Aorta (tissue), 5 donors: ENCODE measurements at regions not wholly inside any gene's neighbourhood (a gene's known extent, or its start where the extent isn't known, plus 50 kb on each side); places are given as distances from the start of the nearest gene placed in this dataset.

Experiments used
- ATAC-seq: fragments of 200-7000 bp; cut with Tn5 transposase; one replicate; pipeline ENCODE4 v1.9.1; 2022; ENCODE audit warnings: moderate library complexity; ENCODE audit not compliant: low FRiP score
- DNase-seq, 2 donors: peaks; one replicate each; pipeline ENCODE4 v3.0.0-alpha.2; 2020
- H3K27ac ChIP-seq, 2 donors: one replicate each; pipeline ENCODE4 v1.5.1; 2013; ENCODE audit warnings: low read length in 2 of 2, mild to moderate bottlenecking in 2 of 2, moderate library complexity in 2 of 2, control low read depth in 1 of 2, inconsistent platforms in 1 of 2, low read depth in 1 of 2
- H3K27me3 ChIP-seq, 2 donors: one replicate each; pipeline ENCODE4 v1.6.1; 2013; ENCODE audit warnings: control low read depth in 1 of 2, low read length in 1 of 2, mild to moderate bottlenecking in 1 of 2, moderate library complexity in 1 of 2; ENCODE audit not compliant: insufficient read depth in 2 of 2, control insufficient read depth in 1 of 2
- H3K36me3 ChIP-seq, 2 donors: one replicate each; pipeline ENCODE4 v1.6.1; 2013; ENCODE audit warnings: control low read depth in 1 of 2, low read length in 1 of 2, mild to moderate bottlenecking in 1 of 2; ENCODE audit not compliant: insufficient read depth in 2 of 2, control insufficient read depth in 1 of 2
- H3K4me1 ChIP-seq, 2 donors: one replicate each; pipeline ENCODE4 v1.6.1; 2013; ENCODE audit warnings: low read length in 2 of 2, control low read depth in 1 of 2, mild to moderate bottlenecking in 1 of 2, moderate library complexity in 1 of 2; ENCODE audit not compliant: insufficient read depth in 2 of 2, control insufficient read depth in 1 of 2
- H3K4me3 ChIP-seq, 2 donors: one replicate each; pipeline ENCODE4 v1.5.1; 2013; ENCODE audit warnings: low read length in 2 of 2, control low read depth in 1 of 2, mild to moderate bottlenecking in 1 of 2
- H3K9me3 ChIP-seq: one replicate; pipeline ENCODE4 v1.6.1; 2013; ENCODE audit warnings: mild to moderate bottlenecking, low read length; ENCODE audit not compliant: control insufficient read depth
- WGBS, 2 donors: extraction: QIAGEN DNeasy Blood & Tissue Kit; methylation state at CpG; one replicate each; pipeline ENCODE4 v1.1.7; 2013; 5-methylcytosine and 5-hydroxymethylcytosine counted together
- intact Hi-C, 2 donors: fragments of 100-400 bp; cut with DNase I; formaldehyde crosslinking; loops; one replicate each; pipeline versions ENCODE4 v1.14.2 to v1.15.0; 2022
- donor health status: healthy with polysubstance abuse.
- donor health status: Bipolar disorder and iron deficiency.
- donor health status: DM: no; HTN: no; CAD: no.
- donor health status: DM: no; HTN: no; CAD: no.
- donor health status: DM: yes; HTN: yes; CAD: no.

DNA sequence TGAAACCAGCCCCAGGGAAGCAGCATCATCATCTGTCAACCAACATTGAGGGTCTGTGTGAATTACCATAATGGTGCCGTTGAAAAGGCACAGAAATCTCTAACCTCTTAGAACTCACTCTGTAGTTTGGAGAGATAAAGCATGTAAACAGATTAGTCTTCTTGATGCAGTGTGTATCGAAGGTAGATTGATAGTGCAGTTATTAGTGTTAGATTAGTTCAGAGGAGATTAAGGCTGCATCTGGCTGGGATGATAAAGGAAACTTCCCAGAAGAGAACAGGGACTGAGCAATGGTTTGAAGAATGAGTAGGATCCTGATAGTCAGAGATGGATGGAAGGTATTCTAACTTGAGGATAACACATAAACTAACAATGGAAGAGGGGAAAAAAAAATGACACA lies 651.5 kb downstream of the TLE1 start:
- no peak overlapping the region for H3K27ac ChIP-seq
- H3K4me1 ChIP-seq, result no peaks in the 10 kb centered on the region
- ATAC-seq (no peak), DNase-seq (no peak)
- no peaks in the 10 kb centered on the region for H3K27me3 ChIP-seq
- H3K36me3 ChIP-seq, result no peaks in the 10 kb centered on the region
- intact Hi-C loops, result no loop called here
- 78 to 86% methylated on average over 2 of the region's 2 CpGs for WGBS, 2 donors
- no peaks in the 10 kb centered on the region for H3K9me3 ChIP-seq
- no peak overlapping the region for H3K4me3 ChIP-seq

DNA sequence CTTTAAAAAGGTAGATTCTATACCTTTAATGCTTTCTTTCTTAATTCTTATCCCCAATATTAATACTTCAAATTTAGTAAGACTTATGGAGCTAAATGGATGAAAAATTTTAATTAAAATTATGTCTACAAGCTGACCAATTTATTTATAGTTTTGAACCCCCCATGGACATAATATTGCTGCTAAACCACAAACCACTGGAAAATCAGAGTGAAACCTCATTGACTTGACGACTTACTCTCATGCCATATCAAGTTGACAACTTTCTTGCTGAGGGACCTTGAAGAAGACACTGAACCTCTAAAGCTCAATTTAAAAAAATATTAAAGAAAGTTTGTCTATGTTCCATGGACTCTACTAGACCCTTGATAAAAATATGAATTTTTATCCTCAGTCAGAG lies 653.7 kb downstream of the TLE1 start:
- no peak overlapping the region for H3K4me3 ChIP-seq
- H3K27me3 ChIP-seq, result no peaks in the 10 kb centered on the region
- no peaks in the 10 kb centered on the region for H3K36me3 ChIP-seq
- WGBS, 2 donors, result 96 to 97% methylated on average over 1 of the region's 1 CpG
- intact Hi-C loops, result no loop called here
- ATAC-seq (no peak), DNase-seq (no peak)
- H3K4me1 ChIP-seq, result no peaks in the 10 kb centered on the region
- H3K27ac ChIP-seq, result no peak overlapping the region
- no peaks in the 10 kb centered on the region for H3K9me3 ChIP-seq

- ATAC-seq (no peak), DNase-seq (no peak)
- Histone ChIP-seq H3K27ac (no peak overlapping the region), H3K36me3 (no peaks in the 10 kb centered on the region), H3K4me1 (no peaks in the 10 kb centered on the region), H3K9me3 (no peaks in the 10 kb centered on the region), H3K4me3 (no peak overlapping the region), H3K27me3 (no peaks in the 10 kb centered on the region)
- intact Hi-C loops, result no loop called here
- WGBS, 2 donors, result 37 to 49% methylated on average over 4 of the region's 4 CpGs
These were observed 654.2 kb downstream of the TLE1 start for GRCh38 chr9:81035171-81035570.

DNA sequence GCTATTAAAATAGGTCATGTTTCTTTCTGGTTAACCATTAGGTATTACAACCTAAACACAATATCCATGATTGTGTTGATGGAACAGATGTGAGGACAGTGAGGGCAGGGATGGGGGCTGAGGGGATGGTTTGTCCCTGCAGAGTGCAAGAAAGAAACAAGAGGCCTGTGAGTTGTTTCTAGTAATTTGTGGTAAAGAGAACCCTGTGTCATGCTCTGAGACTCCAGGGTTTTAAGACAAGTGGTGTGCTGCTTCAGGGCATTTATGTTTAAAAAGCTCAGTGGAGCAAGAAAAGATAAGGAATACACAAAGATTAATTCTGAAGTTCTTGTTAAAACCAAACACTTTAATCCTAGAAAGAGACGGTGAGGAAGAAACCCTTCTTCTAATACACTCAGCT lies 656.5 kb downstream of the TLE1 start:
- intact Hi-C loops, result no loop called here
- H3K27me3 ChIP-seq, result no peaks in the 10 kb centered on the region
- H3K4me1 ChIP-seq, result no peaks in the 10 kb centered on the region
- no peaks in the 10 kb centered on the region for H3K9me3 ChIP-seq
- H3K27ac ChIP-seq, result no peak overlapping the region
- 37 to 44% methylated on average over 1 of the region's 1 CpG for WGBS, 2 donors
- no peak overlapping the region for H3K4me3 ChIP-seq
- ATAC-seq, result no peak
- H3K36me3 ChIP-seq, result no peaks in the 10 kb centered on the region
- DNase-seq, result no peak

- Histone ChIP-seq H3K27me3 (no peaks in the 10 kb centered on the region), H3K27ac (no peak overlapping the region), H3K4me1 (no peaks in the 10 kb centered on the region), H3K4me3 (no peak overlapping the region), H3K36me3 (no peaks in the 10 kb centered on the region), H3K9me3 (no peaks in the 10 kb centered on the region)
- intact Hi-C loops, result no loop called here
- DNase-seq (peak; percentile 54 to 79), ATAC-seq (peak; percentile 57)
- 13 to 15% methylated on average over 2 of the region's 2 CpGs for WGBS, 2 donors
These were observed 657.2 kb downstream of the TLE1 start for GRCh38 chr9:81032030-81032572.

DNA sequence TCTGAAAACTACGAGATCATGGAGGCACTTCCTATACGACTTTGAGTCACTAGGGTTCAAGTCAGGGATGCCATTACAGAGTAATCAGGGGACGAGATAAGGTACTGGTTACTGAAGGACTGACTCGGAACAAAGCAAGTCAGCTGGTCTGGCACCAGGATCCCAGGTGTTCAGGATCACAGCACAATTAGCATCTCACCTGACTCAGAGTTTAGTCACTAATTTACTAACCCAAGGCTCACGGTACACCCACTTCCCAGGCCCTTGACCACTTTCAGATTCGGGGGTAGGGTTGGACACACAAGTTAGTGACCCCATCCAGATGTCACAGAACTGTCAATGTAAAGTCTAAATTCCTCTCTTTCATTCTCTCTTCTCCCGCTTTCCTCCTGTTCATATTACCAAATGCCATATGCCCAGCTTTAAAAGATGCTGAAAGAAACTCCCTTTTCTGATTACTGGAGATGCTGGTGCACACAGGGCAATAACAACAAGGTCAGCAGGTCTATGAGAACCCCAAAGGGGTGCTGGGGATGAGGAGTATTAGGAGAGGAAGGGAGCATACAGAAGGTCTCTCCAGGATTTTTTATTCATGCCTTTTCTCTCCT lies 657.8 kb downstream of the TLE1 start:
- Histone ChIP-seq H3K27me3 (no peaks in the 10 kb centered on the region), H3K9me3 (no peaks in the 10 kb centered on the region), H3K27ac (no peak overlapping the region), H3K4me1 (no peaks in the 10 kb centered on the region), H3K4me3 (no peak overlapping the region), H3K36me3 (no peaks in the 10 kb centered on the region)
- intact Hi-C loops, result no loop called here
- WGBS, 2 donors, result 95 to 96% methylated on average over 7 of the region's 7 CpGs
- DNase-seq (no peak), ATAC-seq (no peak)

DNA sequence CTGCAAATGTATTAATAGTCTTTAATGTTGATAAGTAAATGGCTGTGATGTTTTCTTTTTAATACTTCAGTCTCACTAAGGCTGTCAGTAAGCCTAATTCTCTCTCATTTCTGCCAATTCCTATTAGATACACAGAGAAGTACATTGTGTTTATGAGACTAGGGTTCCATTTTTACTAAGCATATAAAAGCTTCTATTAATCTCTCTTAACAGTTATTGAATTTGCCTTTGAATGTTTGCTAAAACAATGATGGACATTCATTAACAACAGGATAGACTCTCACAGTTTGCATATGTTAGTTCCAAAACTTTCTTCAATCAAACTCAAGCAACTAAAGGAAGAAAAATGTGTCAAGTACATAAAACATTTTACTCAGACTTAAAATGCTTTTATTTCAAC lies 659.3 kb downstream of the TLE1 start:
- H3K27me3 ChIP-seq, result no peaks in the 10 kb centered on the region
- intact Hi-C loops, result no loop called here
- H3K4me1 ChIP-seq, result no peaks in the 10 kb centered on the region
- no peak overlapping the region for H3K4me3 ChIP-seq
- no peak overlapping the region for H3K27ac ChIP-seq
- no peaks in the 10 kb centered on the region for H3K9me3 ChIP-seq
- DNase-seq (no peak), ATAC-seq (no peak)
- no peaks in the 10 kb centered on the region for H3K36me3 ChIP-seq

- 77 to 87% methylated on average over 4 of the region's 4 CpGs for WGBS, 2 donors
- H3K36me3 ChIP-seq, result no peaks in the 10 kb centered on the region
These were observed 660.8 kb downstream of the TLE1 start for GRCh38 chr9:81028504-81028903.

DNA sequence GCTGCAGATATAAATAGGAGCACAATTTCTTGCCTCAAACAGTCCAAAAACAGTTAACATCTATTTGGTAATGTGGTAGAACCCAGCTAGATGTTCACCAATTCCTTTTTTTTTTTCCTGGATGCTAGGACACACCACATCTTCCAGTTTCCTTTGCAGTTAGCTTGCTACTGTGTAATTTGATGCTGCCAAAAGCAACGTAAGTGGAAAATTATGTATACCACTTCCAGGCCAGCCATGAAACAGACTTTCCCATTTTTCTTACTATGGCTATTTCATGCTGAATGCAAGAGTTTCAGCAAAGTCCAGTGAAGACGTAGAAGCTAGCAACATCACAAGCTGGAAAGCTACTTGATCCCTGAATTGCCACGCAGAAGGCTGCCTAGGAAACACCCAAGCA lies 667.2 kb downstream of the TLE1 start:
- Histone ChIP-seq H3K9me3 (no peaks in the 10 kb centered on the region), H3K36me3 (no peaks in the 10 kb centered on the region), H3K27ac (no peak overlapping the region), H3K27me3 (no peaks in the 10 kb centered on the region), H3K4me3 (no peak overlapping the region), H3K4me1 (no peaks in the 10 kb centered on the region)
- ATAC-seq (no peak), DNase-seq (no peak)
- intact Hi-C loops, result no loop called here
- WGBS, 2 donors, result 62 to 78% methylated on average over 3 of the region's 3 CpGs

More at GRCh38 chr9:81028504-81028903, 660.8 kb downstream of the TLE1 start:
- no peaks in the 10 kb centered on the region for H3K4me1 ChIP-seq
- ATAC-seq (no peak), DNase-seq (no peak)
- no peak overlapping the region for H3K27ac ChIP-seq
- H3K9me3 ChIP-seq, result no peaks in the 10 kb centered on the region
- no peaks in the 10 kb centered on the region for H3K27me3 ChIP-seq
- H3K4me3 ChIP-seq, result no peak overlapping the region
- intact Hi-C loops, result no loop called here
